PC-3 (cell line): ENCODE measurements at regions not wholly inside any gene's neighbourhood (a gene's known extent, or its start where the extent isn't known, plus 50 kb on each side); places are given as distances from the start of the nearest gene placed in this dataset.

ENCODE experiments used
- EZH2 ChIP-seq: fragments of 300-600 bp; sonication (generic); IDR thresholded peaks from one replicate; pipeline ENCODE4 v1.6.1; 2017; ENCODE audit warnings: antibody characterized with exemption, mild to moderate bottlenecking, low read length; ENCODE audit not compliant: unreplicated experiment
- TF ChIP-seq, protein P1 (sequence below): fragments of 300-600 bp; sonication (generic); conservative IDR thresholded peaks from 2 replicates; pipeline ENCODE4 v1.5.1; 2017; ENCODE audit warnings: antibody characterized with exemption, low read depth, mild to moderate bottlenecking, low read length

DNA sequence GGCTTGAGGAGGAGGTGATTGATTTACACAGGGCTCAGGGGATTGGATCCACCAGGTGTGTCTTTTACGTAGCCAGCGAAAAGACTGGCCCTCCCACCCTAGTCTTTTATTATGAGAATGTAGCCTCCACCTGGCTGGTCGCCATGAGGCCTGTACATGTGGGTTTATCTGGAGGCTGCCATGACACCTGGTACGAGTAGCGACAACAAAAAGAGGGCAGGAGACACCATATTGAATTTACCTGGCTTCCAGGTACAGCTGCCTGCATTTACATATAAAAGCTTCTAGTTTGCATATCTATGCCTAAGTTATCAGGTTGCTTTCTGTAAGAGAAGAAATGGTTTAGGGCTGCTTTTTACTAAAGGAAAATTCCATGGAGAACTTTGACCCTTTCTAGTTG is 1173.7 kb upstream of the SEMA6A start:
- TF ChIP-seq, protein P1, sequence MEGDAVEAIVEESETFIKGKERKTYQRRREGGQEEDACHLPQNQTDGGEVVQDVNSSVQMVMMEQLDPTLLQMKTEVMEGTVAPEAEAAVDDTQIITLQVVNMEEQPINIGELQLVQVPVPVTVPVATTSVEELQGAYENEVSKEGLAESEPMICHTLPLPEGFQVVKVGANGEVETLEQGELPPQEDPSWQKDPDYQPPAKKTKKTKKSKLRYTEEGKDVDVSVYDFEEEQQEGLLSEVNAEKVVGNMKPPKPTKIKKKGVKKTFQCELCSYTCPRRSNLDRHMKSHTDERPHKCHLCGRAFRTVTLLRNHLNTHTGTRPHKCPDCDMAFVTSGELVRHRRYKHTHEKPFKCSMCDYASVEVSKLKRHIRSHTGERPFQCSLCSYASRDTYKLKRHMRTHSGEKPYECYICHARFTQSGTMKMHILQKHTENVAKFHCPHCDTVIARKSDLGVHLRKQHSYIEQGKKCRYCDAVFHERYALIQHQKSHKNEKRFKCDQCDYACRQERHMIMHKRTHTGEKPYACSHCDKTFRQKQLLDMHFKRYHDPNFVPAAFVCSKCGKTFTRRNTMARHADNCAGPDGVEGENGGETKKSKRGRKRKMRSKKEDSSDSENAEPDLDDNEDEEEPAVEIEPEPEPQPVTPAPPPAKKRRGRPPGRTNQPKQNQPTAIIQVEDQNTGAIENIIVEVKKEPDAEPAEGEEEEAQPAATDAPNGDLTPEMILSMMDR = no peak
- no peak for TF ChIP-seq EZH2
